ENCODE measurements at regions not wholly inside any gene's neighbourhood (a gene's known extent, or its start where the extent isn't known, plus 50 kb on each side); places are given as distances from the start of the nearest gene placed in this dataset.
A peak's percentile ranks its signal among the peaks of the same experiment; 100 is the strongest.

- Histone ChIP-seq H3K4me1 (peaks cover 10% of the 10 kb centered on the region), H3K36me3 (replicated peaks in 1 of 2; ENCODE audit: insufficient read depth in 1 of 2, low read depth in 2 of 2) (no peaks in the 10 kb centered on the region), H3K27ac (peak overlapping the region in 1 of 4 donors; percentile 58), H3K4me3 (no peak overlapping the region), H3K9me3 (no peaks in the 10 kb centered on the region), H3K27me3 (no peaks in the 10 kb centered on the region)
- intact Hi-C loops (cut with DNase I) = no loop called here
- WGBS, 2 donors = 31 to 45% methylated on average over 7 of the region's 7 CpGs
- TF ChIP-seq POLR2A (IDR thresholded peaks at IDR 0.05) (peak in 2 of 3 donors; percentile 15 to 52), CTCF (IDR thresholded peaks at IDR 0.05) (peak in 6 of 7 experiments; percentile 10 to 69 (median 52))
- peak; percentile 78 to 86 (median 84) for DNase-seq
- ATAC-seq = peak; percentile 96
Measured at GRCh38 chr14:89013098-89013504, 188.7 kb downstream of the TTC8 start.

DNA sequence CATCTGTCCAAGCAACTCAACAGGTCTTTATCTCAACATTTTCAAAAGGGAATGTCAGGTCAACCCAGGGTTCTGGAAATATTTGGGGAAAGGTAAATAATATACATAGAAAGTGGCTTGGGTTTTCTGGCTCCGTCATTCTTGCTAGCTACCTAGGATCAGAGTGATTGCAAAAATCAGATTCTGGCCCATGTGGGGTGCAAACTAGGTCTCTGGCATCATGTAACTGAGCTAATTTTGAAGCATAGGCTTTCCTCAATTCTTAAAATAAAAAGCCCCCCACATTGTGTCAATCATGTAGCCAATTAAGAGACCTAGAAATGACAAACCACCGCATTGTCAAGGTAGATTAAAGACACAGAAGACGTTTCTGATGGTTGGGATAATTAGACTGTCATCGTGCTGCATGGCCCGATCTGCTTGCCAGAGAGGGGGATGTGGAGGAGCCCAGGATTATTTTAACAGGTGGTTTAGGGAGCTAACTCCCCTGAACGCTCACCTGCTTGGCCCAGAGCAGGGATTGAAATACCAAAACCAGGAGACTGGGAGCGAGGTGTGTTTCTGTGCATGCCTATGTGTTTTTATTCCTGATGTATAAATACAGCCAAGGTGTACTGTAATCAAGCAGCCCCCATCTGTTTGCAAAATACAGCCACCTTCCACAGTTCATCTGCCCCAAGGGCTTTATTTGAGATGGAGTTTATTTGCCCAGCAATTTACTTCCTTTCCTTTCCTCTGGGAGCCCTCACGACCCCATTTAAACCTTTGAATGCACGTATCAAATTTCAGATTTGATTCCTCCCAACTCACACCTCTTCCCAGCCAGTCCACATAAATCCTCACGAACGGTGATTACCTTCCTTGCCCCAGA is 189.5 kb downstream of the TTC8 start:
- 59 to 69% methylated on average over 11 of the region's 11 CpGs for WGBS, 2 donors
- Histone ChIP-seq H3K4me1 (peaks cover 10% of the 10 kb centered on the region), H3K4me3 (no peak overlapping the region), H3K27ac (no peak overlapping the region), H3K9me3 (no peaks in the 10 kb centered on the region), H3K27me3 (no peaks in the 10 kb centered on the region), H3K36me3 (replicated peaks in 1 of 2; ENCODE audit: insufficient read depth in 1 of 2, low read depth in 2 of 2) (no peaks in the 10 kb centered on the region)
- intact Hi-C loops (cut with DNase I) = no loop called here
- TF ChIP-seq POLR2A (IDR thresholded peaks at IDR 0.05) (no peak), CTCF (IDR thresholded peaks at IDR 0.05) (no peak)
- ATAC-seq (no peak), DNase-seq (no peak)

DNA sequence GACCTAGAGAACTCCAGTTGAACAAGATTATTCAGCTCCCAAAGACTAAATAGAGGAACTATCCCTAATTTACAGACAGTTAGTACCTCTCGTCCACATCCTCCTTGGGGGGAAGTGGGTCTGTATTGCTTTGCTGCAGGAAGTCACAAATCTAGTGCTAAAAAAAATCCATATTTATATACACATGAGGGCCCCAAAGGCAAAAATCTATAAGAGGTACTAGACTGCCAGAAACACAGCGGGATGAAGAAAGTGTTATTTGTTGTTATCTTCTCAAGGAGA is 190.1 kb downstream of the TTC8 start:
- ATAC-seq (no peak), DNase-seq (no peak)
- no peak for TF ChIP-seq CTCF (IDR thresholded peaks at IDR 0.05)
- no peak for TF ChIP-seq POLR2A (IDR thresholded peaks at IDR 0.05)
- 78% methylated on average over 2 of the region's 2 CpGs for WGBS, 2 donors
- Histone ChIP-seq H3K27ac (no peak overlapping the region), H3K4me3 (no peak overlapping the region), H3K27me3 (no peaks in the 10 kb centered on the region), H3K9me3 (no peaks in the 10 kb centered on the region), H3K4me1 (peaks cover 10% of the 10 kb centered on the region), H3K36me3 (replicated peaks in 1 of 2; ENCODE audit: insufficient read depth in 1 of 2, low read depth in 2 of 2) (no peaks in the 10 kb centered on the region)
- intact Hi-C loops (cut with DNase I) = no loop called here

- 90 to 100% methylated on average over 1 of the region's 1 CpG for WGBS, 2 donors
- ATAC-seq = no peak
- no peaks in the 10 kb centered on the region for H3K27me3 ChIP-seq
- intact Hi-C loops (cut with DNase I) = no loop called here
- no peak overlapping the region for H3K27ac ChIP-seq
- no peaks in the 10 kb centered on the region for H3K36me3 ChIP-seq (replicated peaks in 1 of 2; ENCODE audit: insufficient read depth in 1 of 2, low read depth in 2 of 2)
- no peak for DNase-seq
- no peak overlapping the region for H3K4me3 ChIP-seq
- TF ChIP-seq CTCF (IDR thresholded peaks at IDR 0.05) = no peak
- no peak for TF ChIP-seq POLR2A (IDR thresholded peaks at IDR 0.05)
- H3K4me1 ChIP-seq = peaks cover 10% of the 10 kb centered on the region
- no peaks in the 10 kb centered on the region for H3K9me3 ChIP-seq
Measured at GRCh38 chr14:89015016-89015415, 190.6 kb downstream of the TTC8 start.

GRCh38 chr14:89017417-89017816 is 193.0 kb downstream of the TTC8 start:
- DNase-seq (no peak), ATAC-seq (no peak)
- no peaks in the 10 kb centered on the region for H3K9me3 ChIP-seq
- peaks cover 5% of the 10 kb centered on the region for H3K4me1 ChIP-seq
- no peak overlapping the region for H3K4me3 ChIP-seq
- H3K36me3 ChIP-seq (replicated peaks in 1 of 2; ENCODE audit: insufficient read depth in 1 of 2, low read depth in 2 of 2) = no peaks in the 10 kb centered on the region
- H3K27ac ChIP-seq = no peak overlapping the region
- H3K27me3 ChIP-seq = no peaks in the 10 kb centered on the region
- TF ChIP-seq POLR2A (IDR thresholded peaks at IDR 0.05) = no peak
- TF ChIP-seq CTCF (IDR thresholded peaks at IDR 0.05) = no peak
- intact Hi-C loops (cut with DNase I) = no loop called here
- WGBS, 2 donors = 84 to 90% methylated on average over 4 of the region's 4 CpGs

All from body of pancreas (tissue), 4 donors.